ENCODE measurements at regions not wholly inside any gene's neighbourhood (a gene's known extent, or its start where the extent isn't known, plus 50 kb on each side); places are given as distances from the start of the nearest gene placed in this dataset.

- DNase-seq (ENCODE audit: low read depth), result no peak
These were observed 391.3 kb downstream of the GADD45G start for GRCh38 chr9:89996116-89996515.

DNA sequence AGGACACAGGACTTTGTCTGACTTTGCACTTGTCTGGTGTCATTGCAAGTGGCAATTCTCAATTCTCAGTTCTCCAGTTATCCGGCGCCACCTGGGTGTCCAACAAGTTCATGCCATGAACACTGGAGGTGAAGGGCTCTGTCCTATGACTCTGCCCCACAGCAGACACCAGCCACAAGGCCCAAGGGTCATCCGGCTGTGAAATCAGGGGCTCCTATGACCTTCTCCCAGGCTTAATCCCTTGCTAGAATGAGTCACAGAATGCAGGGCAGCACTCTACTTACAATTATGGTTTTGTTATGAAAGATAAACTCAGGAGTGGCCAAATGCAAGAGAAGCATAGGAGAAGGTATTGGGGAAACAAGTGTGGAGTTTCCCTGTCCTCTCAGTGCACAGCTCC, 392.0 kb downstream of the GADD45G start:
- DNase-seq (ENCODE audit: low read depth), result no peak

GRCh38 chr9:89998633-89999032, 393.8 kb downstream of the GADD45G start:
- no peak for DNase-seq (ENCODE audit: low read depth)

DNA sequence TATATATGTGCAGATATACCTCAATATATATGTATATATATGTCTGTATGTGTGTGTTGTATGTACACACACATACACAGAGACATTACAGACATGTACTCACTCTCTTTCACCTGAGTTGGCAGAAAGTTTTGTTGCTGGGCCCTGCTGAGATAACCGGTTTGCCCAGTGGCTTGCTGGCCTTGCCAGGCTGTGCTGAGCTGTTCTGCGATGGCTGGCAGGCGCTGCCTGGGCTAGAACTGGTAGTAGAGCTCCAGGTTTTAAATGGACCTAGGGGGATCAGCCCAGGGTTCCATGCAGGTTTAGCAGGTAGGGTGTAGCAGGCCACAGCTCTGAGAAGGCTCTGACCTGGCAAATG, 394.3 kb downstream of the GADD45G start:
- DNase-seq (ENCODE audit: low read depth), result no peak

GRCh38 chr9:89999534-90000370, 394.9 kb downstream of the GADD45G start:
- peak; percentile 39 for DNase-seq (ENCODE audit: low read depth)

DNA sequence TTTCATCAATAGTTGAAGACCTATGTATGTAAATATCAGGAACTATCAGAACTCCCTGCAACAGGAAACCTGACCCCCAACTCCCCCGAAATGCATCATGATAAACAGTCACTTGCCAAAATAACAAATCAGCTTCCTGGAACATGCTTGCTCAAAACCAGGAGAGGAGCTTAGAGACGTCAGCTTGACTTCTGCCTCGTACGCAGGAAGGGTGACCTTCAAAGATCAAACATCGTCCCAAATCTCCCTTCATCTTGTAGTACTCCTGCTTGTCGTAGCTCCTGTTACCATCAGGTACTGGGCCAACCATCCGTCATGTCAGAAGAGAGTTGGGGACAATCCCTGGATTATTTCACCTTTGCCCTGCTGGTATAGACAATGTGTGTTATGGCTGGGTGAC, 396.1 kb downstream of the GADD45G start:
- DNase-seq (ENCODE audit: low read depth), result no peak

DNA sequence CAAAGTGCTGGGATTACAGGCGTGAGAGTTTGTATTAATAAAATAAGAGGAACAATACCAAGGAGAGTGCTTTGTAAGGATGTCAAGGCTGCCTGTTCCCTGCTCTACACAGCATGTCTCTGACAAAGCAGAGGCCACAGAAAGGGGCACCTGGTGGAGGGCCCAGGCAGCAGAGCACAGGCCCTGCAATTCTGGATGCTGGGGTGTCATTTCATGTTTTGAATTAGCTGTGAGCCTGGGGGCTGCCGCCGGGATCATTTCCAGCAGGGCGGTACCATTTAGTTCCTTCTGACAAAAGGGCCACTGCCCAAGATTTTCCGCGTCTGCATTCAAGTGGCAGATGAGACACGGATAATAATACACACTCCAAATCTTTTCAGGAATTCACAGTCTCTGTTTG, 396.9 kb downstream of the GADD45G start:
- DNase-seq (ENCODE audit: low read depth), result no peak

- DNase-seq (ENCODE audit: low read depth), result no peak
These were observed 397.8 kb downstream of the GADD45G start for GRCh38 chr9:90002397-90003271.

- no peak for DNase-seq (ENCODE audit: low read depth)
These were observed 400.6 kb downstream of the GADD45G start for GRCh38 chr9:90005388-90005787.

DNA sequence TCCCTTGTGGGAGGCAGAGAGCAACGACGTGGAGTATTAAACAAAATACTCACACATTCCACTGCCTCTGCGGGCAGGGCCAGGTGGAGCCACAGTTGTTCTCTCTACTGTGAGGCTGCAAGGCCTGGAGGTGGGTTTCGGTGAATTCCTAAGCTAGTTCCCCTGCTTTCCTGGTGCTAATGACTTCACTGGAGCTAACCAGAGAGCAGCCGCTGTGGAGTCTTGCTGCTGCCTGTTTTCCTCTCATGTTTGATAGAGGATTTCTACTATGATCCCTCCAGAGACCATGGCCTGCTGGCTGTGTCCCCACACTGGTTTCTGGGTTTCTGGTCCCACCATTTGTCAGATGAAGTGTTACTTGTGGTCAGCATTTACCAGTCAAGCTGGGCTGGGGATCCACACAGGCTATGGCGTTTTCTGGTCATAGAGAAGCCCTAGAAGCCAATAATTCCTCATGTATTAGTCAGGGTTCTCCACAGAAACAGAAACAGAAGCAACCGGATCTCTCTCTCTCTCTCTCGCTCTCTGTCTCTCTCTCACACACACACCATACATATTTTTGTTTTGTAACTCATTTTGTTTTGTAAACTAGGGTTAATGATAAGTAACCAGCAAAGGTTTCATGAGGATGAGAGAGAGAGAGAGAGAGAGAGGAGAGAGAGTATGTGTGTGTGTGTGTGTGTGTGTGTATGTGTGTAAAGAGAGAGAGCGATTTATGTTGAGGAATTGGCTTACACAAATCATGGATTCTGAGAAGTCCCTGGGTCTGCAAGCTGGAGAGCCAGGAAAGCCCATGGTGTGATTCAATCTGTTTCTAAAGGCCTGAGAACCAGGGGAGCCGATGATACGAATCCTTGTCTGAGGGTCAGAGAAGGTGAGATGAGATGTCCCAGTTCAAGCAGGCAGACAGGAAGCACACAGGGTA, 403.0 kb downstream of the GADD45G start:
- peak; percentile 61 for DNase-seq (ENCODE audit: low read depth)

DNA sequence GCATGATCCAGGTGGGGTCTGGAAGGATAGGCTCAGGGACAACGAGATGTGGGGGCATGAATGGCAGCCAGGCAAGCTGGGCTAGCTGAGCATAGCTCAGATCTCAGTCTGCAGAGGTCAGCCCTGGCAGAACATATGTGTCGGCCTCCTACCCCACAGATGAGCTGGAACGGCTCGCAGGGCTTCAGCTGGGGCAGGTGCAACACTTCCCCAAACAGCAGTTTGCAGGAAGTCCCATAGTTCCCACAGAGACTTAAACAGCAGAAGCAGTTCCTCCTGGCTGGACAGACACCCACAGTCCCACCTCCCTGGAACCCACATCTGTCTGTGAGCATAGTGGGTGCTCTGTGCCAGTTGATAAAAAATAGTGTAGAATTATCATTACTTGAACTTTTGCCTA, 404.6 kb downstream of the GADD45G start:
- DNase-seq (ENCODE audit: low read depth), result no peak

- no peak for DNase-seq (ENCODE audit: low read depth)
These were observed 406.0 kb downstream of the GADD45G start for GRCh38 chr9:90010793-90011192.

GRCh38 chr9:90012949-90013348, 408.1 kb downstream of the GADD45G start:
- no peak for DNase-seq (ENCODE audit: low read depth)

DNA sequence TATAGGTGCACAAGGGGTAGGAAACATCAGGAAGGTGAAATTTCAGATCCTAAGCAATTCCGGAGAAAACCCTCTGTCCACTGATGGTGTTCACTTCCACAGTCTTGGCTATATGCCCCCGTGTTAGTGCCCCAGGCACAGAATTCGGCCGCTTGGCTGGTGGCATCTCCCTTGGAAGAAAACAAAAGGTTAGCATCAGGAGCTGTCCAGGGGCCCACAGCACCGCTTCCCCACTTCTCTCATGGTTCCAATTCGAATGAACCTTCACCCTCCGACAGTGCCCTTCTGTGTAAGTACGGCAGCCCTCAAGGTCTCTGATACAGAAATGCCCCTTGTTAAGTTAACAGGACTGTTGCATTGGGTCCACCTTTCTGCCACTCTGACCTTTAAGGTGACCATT, 409.0 kb downstream of the GADD45G start:
- no peak for DNase-seq (ENCODE audit: low read depth)

DNA sequence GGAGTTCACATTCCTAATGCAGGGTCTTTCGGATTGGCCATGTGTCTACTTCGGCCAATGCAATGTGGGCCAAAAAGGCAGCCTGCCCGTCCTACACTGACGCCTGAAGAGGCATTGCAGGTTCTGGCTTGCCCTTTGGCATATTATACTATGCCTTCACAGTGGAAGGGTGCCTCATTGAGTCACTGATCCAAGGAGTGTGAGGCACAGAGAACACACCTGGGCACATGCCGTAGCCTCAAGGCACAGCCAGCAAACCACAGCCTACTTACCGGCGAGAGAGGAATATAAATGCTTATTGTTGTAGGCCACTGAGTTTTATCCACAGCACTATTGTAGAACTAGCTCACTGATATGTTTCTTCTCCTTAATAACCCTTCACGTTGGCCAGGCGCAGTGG, 409.6 kb downstream of the GADD45G start:
- no peak for DNase-seq (ENCODE audit: low read depth)

- no peak for DNase-seq (ENCODE audit: low read depth)
These were observed 411.5 kb downstream of the GADD45G start for GRCh38 chr9:90016272-90016671.

- DNase-seq (ENCODE audit: low read depth), result no peak
These were observed 412.9 kb downstream of the GADD45G start for GRCh38 chr9:90017679-90018078.

- no peak for DNase-seq (ENCODE audit: low read depth)
These were observed 413.9 kb downstream of the GADD45G start for GRCh38 chr9:90018688-90019087.

- DNase-seq (ENCODE audit: low read depth), result no peak
These were observed 414.8 kb downstream of the GADD45G start for GRCh38 chr9:90019626-90020025.

GRCh38 chr9:90020276-90020871, 415.6 kb downstream of the GADD45G start:
- no peak for DNase-seq (ENCODE audit: low read depth)

DNA sequence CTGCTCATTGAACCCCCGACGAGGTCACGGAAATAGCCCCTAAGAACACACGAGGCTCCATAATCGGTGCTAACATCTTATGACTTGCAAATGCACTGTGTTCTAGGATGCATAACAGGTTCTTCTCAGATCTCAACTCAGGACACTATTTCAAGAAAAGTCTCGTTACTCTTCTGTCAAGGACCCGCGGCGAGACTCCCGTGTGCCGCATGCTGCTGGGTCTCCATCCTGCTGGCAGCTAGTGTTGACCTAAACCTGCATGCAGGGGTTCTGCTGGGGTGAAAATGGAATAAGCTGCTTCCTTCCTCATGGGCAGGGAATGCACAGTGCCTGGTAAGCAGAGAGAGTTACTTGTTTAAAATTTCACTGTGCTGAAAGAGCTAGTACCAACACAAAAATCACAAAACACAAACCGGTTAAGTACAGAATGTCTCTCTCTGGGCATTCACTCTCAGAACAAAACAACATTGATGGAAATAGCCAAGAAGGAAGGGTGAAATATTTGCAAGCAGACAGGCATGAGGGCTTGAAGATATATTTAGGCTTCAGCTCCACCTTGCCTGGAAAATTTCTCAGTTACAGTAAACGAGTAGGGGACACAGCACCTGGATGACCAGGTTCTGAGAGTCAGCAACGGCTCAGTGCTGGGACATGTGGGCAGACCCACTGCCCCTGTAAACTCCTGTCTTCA, 416.5 kb downstream of the GADD45G start:
- DNase-seq (ENCODE audit: low read depth), result no peak

All from Daoy (cell line).